GM18511 (cell line): ENCODE measurements at regions not wholly inside any gene's neighbourhood (a gene's known extent, or its start where the extent isn't known, plus 50 kb on each side); places are given as distances from the start of the nearest gene placed in this dataset.
"Not testable (repeated sequence)": the region's sequence is repeated elsewhere in the genome, so short reads cannot be mapped to it uniquely, and the experiment has no call there.

Source experiments
- ATAC-seq: cut with Tn5 transposase; IDR thresholded peaks from one replicate; pipeline ENCODE4 v1.9.1; 2021; ENCODE audit warnings: mild to moderate bottlenecking, moderate library complexity; ENCODE audit not compliant: unreplicated experiment

- no peak for ATAC-seq
Measured at GRCh38 chr4:66855956-66856355, 689.3 kb downstream of the CENPC start.

DNA sequence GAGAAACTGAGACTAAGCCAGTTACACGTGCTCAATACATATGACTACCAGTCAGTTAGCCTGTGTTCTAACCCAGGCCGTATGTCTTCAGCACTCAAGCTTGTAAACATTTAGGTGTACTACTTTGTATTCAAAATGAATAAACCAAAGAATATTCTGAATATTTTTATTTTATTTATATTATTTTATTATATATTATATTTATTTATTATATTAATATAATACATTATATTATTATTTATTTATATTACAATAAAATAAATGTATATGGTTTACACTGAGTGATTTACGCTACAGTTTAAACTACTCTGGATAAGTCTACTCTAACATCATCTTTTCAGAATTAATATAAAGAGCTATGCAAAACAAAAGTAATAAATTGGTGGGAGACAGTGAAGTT, 691.5 kb downstream of the CENPC start:
- ATAC-seq, result no peak

DNA sequence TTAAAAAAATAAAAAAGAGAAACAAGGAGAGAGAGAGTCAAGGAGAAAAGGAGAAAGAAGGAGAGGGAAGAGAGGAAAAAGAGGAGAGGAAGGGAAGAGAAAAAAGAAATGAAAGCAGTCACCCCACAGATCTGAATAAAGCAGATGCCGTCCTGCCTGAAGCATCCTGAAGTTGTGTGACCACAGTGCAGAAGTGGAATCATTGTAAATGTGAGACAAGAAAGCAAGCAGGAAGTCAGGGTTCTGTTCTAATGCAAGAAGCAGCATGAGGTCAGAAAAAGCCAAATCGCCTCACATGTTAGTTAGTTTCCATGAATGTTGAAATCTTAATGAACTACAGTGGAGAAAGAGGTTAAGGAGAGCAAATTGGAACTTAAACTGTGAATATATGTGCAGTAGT, 692.5 kb downstream of the CENPC start:
- ATAC-seq, result no peak

GRCh38 chr4:66849596-66849995, 695.7 kb downstream of the CENPC start:
- ATAC-seq, result no peak

DNA sequence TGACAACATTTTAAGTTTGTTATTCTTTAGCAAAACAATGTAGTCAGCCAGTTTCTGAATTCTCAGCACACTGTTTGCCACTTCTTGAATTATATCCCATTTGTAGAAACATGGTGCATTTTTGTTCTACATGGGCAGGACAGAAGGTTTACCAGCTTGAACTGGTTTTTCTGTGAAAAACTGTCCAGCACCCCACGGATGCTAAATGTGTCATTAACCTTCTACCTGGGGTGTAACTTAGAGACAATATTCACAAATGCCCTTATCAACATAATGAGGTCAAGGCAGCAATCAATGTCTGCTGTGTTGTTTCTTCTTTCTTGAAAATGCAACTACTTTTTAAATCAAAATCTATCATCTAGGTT, 702.6 kb downstream of the CENPC start:
- no peak for ATAC-seq

- no peak for ATAC-seq
Measured at GRCh38 chr4:66842026-66842723, 703.1 kb downstream of the CENPC start.

GRCh38 chr4:66840178-66840577, 705.1 kb downstream of the CENPC start:
- no peak for ATAC-seq

DNA sequence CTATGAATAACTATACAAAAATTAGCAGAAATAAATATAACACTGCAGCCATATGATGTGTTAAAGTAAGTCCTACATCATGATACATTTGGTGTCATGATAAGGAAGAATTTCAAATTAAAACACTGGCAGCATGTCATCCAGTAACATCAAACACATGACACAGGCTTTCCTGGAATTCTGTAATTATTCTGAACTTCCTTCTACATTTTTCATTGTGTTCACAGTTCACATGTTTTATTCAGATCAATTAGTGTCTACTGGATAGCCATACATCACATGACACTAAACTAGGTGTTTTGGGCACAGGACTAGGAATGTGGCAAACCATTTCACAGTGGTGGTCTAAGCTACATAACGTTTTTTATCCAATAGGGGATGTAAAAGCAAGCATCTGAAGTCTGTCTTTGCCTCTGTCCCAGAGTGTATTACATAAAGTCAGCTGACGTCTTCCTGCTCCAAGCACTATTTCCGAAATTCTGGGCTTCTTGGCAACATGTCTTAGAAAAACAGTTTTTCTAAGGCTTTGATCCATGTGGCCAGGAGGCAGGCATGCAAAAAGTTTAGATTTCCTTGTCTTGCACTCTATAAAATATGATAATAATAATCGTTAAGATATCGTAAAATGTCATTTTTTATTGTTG, 707.9 kb downstream of the CENPC start:
- ATAC-seq, result no peak

DNA sequence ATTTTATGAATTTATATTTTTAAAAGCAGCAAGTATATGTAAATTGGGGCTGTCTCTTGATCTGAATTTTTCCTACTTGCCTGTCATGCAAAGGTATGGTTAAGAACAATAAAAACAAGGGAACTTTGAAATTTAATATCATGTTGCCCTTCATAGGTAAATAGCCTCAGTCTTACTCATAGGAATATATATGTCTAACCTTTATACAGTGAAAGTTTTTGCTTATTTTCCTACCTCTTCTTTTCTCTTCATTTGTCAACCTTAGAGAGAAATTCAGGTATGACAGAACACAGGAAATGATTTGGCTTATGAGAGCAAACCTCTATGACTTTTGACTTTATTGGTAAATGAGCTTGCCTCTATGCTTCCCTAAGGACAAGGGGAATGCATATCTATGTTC, 716.0 kb downstream of the CENPC start:
- ATAC-seq, result no peak

DNA sequence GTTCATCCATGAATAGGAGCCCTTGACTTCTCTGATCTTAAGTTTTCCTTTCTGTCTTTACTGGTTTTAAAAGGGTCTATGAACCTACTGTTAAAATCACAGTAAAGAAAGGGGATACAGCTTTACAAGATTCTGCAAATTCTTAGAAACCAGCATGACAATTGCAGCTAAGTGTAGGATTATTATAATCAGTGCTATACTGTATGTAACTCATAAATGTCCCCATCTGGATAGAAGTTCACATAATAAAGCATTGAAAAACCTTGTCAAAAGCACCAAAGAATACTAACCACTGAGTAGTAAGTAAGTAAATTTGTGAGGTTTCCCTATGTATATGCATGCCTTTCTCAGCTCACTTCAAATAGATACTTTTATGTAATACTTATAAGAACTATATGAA, 724.6 kb downstream of the CENPC start:
- ATAC-seq, result no peak

DNA sequence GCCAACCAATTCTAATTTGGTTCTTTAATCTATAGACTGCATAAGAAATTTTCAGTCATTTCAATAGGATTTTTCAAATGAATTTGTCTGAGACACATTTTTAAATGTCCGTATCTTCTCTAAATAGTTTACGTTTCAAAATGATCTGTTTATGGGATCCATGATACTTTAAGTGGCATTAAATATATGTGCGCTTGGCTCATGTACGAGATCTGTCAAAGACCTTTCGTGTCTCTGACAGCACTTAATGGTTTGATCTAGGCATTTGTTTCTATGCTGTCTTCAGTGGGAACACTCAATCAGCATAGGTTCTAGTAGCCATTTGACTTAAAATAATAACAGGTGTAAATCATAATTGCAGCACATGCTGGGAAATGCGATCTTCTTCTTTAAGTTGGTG, 731.0 kb downstream of the CENPC start:
- ATAC-seq, result no peak

GRCh38 chr4:66805582-66805981, 739.7 kb downstream of the CENPC start:
- ATAC-seq, result no peak

DNA sequence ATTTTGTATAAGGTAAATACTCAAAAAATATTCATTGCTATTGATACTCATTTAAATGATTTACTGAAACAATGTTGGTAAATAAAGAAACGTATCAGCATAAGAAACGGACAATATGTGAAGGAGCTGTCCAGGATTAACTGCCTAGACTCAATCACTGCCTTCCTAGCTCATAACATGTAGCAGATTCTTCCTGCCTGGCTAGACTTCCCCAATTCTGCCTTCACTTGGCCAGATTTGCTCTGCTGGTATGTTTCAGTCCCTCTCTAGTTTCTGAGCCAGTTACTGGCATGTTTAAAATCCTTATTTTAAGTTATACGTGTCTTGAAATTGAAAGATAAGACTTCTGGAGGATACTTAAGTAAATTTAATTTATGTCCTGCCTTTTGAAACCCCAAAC, 740.3 kb downstream of the CENPC start:
- ATAC-seq, result no peak

DNA sequence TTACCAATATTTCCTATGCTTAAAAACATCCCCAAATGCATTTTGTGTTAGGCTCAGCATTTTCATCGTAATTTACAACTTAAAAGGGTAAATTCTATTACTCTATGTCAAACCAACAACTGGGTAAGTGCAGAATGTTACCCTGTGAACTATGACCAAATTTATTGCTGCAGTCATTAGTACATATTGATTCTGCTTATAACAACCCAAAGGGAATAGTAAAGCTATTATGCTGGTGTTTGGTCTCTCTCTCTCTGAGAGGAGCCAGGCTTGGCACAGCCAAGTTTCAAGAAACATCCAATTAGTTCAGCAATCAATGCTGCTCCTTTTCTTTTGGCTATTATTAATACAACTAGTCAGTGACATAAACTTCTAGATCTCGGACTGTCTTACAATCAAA, 747.7 kb downstream of the CENPC start:
- ATAC-seq, result no peak

DNA sequence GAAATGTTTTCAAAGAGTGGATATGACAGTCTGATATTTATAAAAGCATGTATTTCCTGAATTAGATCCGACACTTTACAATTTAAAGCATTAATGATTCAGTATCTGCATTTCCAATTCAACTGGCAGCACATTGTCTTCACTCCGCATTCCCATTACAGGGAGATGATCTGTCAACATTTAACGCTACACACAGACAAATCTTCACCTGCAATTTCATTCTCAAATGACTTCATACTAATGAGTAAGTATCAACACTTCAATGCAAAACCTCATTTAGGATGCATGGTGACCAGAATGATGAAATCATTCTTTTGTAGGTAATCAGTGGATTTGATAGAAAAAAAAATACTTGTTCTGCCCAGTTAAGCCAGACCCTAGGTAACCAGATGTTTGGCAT, 749.6 kb downstream of the CENPC start:
- ATAC-seq, result no peak

DNA sequence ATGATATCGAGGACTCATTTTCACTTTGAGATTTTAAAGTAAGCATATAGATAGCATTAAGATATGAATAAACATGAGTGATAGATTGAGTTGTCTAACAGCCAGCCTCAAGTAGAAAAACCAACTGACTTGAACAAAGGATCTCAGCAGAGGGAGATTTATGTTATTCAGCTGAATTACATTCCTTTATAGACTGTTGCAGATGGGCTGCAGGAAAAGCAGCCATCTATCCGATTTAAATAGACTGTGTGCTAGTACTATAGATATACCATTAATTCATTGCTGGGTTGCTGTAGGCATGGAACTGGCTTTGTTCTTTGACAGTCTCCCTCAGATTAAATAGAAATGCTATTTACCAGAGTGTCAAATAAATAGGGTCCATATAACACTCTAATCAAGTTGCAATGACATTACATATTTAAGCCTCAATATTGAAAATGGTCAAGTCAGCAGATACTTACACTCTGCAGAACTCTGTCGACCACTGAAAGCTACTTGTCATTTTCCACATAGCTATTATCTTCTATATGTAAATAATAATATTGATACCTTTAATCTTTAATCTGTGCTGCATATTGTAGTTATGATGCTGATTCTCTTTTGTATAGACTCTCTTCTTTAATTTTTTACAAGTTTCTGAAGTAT, 750.8 kb downstream of the CENPC start:
- ATAC-seq, result no peak

DNA sequence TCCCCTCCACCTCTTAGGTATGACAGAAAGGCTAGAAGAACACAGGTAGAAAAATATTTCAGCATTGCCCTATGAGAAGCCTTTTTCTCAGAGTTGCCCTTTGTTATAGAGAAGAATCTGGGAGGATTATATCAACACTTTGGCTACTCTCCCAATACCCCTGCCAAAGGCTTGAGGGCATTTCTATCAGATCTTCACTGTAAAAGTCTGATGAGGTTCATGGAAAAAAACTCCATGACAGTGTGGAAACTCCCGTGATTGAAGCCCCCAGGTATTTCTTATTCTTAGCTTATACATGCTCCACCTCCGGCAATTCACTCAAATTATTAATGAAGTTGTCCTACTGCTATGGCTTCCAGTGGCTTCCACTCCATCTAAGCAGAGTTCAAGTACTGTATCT, 753.6 kb downstream of the CENPC start:
- ATAC-seq, result no peak

DNA sequence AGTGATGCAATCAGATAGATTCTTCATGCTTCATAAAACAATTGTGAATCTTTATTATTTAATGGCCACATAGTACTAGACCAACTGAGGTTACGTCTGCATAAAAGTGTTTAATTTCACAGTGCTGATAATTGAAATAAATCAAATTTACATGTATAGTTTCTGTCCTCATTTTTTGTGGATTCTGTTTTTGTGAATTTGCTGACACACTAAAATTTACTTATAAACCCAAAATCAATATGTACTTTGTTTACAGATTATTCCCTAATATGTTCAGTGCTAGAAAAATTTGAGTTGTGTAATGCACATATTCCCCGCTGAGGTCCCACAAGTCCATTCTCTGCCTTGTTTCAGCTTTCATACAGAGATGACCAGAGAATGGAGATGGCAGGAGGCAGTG, 759.8 kb downstream of the CENPC start:
- ATAC-seq, result no peak

GRCh38 chr4:66782751-66783150, 762.6 kb downstream of the CENPC start:
- ATAC-seq, result not testable (repeated sequence)

GRCh38 chr4:66777097-66777496, 768.2 kb downstream of the CENPC start:
- no peak for ATAC-seq

DNA sequence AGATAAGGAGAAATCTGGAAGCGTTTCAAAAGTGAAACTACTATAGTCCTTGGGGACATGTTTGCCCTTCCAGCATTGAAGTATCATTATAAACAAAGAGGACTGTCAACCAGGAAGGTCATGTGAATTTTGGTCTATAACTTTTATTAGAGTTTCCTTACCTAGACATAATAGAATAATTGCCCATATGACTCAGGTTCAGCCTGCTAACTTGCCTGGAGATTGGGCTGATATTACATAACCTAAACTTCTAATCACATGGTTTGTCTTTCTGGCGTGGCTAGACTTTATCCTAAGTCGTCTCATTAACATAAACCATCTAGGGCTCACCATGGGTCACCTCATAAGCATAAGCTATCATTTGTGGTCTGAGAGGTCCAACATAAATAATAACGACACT, 775.9 kb downstream of the CENPC start:
- ATAC-seq, result no peak

GRCh38 chr4:66767442-66767841, 777.9 kb downstream of the CENPC start:
- no peak for ATAC-seq
